HG03196 (cell line): ENCODE measurements at regions not wholly inside any gene's neighbourhood (a gene's known extent, or its start where the extent isn't known, plus 50 kb on each side); places are given as distances from the start of the nearest gene placed in this dataset.

ENCODE experiments used
- ATAC-seq: cut with Tn5 transposase; IDR thresholded peaks from one replicate; pipeline ENCODE4 v1.9.1; 2021; ENCODE audit not compliant: unreplicated experiment

DNA sequence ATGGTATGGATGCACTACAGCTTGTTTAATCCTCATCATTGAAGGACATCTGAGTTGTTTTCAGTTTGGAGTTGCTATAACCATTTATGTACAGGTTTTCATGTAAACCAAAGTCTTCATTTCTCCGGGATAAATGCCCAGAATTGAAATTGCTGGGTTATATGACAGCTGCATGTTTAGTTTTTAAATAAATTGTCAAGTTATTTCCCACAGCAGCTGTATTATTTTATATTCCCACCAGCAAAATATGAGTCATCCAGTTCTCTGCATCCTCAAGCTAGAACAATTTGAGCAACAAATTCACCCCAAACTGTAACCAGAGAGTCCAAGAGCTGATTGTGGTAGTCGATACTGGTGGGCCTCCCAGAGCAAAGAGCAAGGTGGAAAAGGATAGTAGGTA is 125.6 kb upstream of the PRNP start:
- no peak for ATAC-seq

DNA sequence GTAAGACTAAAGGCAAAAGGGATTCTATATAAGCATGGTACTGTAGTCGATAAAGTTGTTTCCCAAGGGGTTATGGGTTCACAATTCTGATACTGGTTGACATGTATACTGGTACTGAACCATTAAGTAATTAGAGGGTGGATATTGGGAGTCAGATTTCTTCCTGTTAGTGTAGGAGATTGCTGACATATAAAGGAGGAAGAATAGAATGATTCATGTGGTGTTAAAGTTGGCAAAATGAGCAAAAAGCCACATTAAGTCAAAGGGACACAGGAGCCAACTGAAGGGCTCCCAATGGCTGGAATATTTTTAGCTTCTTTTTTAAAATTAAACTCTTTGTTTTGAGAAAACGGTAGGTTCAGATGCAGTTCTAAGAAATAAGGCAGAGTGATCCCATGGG is 126.3 kb upstream of the PRNP start:
- ATAC-seq: no peak

DNA sequence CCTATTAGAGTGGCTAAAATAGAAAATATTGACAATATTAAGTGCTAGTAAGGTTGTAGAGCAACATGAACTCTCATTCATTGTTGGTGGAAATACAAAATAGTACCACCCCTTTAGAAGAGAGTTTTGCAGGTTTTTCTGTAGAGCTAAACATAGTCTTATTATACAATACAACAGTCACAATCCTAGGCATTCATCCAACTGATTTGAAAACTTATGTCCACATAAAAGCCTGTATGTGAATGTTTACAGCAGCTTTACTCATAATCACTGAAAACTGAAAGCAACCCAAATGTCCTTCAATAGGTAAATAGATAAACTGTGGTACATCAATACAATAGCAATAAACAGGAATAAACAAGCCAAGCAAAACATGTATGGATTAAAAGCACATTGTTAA is 127.2 kb upstream of the PRNP start:
- no peak for ATAC-seq

DNA sequence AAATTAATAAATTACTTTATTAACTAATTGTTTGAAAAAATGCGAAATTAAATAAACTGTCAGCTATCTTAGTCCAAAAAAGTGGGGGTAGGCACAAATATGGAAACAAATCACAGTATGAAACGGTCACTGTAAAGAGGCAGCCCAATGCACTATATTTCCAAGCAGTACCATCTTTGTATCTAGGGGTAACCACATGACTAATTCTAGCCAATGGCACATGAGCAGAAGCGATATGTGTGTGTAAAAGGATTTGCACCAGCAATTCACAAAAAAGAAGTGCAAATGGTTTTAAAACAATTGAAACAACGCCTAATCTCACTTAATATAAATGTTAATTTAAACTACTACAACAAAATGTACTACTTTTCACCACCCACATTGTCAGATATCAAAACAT is 129.5 kb upstream of the PRNP start:
- ATAC-seq: no peak

DNA sequence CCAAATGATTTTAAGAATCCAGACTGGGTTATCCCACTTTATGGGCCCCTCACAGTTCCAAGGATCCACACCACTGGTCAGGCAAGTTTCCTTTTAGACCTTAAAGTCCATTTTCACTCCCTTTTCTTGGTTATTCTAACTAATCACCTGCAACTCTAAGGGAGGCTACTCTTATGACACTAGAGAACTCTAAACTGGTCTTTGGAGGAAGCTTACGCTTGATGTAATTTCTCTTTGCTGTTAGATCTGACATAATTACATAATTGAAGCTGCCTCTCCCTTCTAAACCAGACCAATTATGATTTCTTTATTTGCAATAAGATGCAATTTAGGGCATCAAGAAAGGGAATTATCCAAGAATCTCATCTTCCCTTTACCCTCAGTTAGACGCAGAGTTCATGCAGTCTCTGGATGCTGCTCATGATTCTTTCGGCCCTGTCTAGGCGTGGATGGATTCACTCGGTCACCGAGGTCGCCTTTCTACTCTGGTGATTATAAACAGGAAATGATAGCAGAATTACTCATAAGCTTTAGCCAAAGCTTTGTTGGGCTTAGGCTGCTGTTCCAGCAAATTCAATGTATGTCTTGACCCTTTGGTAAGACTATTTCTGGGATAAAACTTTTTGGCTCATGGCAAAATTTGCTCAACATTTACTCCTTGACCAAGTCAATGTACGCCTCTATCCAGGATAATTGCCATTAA is 130.9 kb upstream of the PRNP start:
- ATAC-seq: no peak

DNA sequence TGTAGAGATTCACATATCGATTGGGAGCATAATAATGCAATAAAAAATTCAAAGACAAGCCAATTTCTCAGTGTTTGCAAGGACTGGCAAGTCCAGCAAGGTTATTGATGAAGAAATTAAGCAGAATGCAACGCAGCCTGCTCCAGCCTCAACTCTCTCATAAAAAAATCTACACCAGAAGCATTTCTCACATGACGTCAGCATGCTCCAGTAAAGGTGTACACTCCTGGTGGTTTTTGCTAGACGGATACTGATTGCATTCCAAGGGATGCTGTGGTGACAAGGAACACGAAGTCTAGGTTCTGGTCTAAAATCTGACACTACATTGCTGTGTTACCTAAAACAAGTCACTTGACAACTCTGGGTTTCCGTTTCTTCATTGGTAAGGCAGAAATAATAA is 131.9 kb upstream of the PRNP start:
- ATAC-seq: no peak

DNA sequence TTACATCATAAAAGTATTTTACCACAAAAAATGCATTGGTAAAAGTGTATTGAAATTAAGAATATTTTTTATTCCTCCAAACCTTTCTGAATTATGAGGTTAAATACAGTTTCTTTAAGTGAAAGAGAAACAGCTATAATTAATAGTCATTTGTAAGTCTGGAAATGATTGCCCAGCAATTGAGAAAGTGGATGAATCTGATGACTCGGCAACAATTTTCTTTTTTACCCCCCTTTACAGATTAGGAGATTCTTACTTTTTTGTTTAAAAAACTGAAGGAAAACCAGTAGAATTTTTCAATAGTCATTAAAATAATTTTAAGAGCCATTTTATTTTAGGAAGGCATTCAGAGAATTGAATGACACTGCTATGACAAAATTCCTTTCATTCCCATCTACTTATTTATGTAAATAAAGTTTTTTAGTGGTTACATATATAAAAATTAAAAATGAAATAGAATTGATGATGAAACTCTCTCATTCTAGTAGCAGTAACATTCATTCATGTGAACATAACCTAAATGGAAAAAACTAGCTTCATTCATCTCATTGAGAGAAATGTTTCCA is 134.1 kb upstream of the PRNP start:
- ATAC-seq: no peak

DNA sequence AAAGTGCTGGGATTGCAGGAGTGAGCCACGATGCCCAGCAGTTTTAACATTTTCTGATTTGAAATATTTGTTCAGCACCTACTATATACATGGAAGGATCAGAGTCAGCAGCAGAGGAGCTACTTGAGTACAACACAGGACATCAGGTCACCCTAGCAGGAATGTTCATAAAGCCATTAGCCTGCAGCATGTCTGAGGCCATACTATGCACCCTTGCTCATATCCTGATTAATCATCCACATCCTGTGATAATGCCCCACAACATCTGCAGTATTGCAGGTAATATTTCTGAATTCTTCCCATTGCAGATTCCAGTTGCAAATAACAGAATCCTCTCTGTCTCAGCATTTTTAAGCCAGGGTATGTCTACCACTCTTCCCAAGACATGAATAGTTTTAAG is 135.5 kb upstream of the PRNP start:
- ATAC-seq: no peak

DNA sequence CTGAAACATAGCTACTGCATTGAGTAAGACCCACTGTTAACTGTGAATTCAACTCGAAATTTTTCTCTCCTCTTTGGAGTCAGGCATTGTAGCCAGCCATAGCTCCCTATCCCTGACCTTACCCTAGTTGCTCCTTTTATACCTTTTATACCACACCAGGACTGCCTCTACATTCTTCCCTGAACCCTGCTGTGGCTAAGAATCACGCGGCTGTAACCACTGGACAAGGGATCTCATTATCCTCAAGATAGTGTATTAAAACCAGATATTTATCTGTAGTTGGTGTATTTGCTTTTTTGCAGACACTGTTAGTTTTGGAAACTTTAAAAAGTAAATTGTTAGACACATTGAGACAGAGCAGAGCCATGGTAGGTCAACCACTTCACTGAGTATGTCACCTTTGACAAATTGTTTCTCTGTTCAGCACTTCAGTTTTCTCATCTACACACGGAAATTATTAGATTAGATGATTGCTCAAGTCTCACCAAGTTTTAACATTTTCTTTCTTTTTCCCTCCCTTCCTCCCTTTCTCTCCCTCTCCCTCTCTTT is 136.5 kb upstream of the PRNP start:
- ATAC-seq: no peak

DNA sequence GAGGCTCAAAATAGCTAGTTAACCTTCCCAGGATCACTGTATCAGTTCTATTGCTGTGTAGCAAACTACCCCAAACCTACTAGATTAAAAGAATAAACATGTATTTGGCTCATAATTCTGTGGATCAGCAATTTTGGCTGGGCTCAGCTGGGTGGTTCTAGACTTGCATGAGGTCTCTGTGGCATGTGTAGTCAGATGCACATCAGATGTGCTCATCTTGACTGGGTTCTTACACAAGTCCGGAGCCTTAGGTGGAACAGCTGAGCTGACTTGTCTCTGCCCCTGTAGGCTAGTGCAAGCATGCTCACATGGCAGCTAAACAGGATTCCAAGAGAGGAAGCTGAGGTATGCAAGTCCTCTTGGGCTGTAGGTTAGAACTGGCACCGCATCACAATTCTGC is 137.7 kb upstream of the PRNP start:
- no peak for ATAC-seq

DNA sequence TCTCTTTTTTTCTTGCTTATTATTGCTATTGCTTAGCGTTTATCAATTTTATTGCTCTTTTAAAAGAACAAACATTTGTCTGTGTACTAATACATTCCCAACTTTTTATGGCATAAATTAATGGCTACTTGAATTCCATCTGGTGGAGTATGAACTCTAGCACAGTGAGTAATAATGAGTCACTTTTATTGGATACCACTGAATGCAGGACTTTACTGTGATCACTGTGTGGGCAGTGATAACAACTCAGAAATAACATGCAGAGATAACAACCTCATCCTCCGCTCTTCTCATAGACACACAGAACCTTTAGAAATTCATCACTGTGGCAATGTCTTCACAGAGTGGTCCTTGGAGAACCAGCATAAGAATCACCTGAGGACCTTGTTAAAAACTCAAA is 139.5 kb upstream of the PRNP start:
- ATAC-seq: no peak

DNA sequence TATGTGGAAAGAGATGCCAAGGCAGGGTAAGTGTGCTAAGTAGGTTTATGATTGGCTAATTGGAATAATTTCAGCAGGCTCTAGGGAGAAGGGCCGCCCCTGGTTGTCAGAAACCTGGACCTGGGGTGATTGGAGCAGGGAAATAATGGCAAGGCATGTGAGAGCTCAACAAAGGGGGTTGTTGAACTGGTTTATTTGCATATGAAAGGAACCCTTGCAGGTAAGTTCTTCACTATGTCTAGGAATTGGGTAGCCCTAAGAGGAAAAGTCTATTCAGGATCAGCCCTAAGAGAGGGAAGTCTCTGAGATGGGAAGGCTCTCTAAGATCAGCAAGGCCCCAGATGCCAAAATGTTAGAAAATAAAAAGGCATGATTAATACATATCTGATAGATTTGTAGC is 139.9 kb upstream of the PRNP start:
- no peak for ATAC-seq

DNA sequence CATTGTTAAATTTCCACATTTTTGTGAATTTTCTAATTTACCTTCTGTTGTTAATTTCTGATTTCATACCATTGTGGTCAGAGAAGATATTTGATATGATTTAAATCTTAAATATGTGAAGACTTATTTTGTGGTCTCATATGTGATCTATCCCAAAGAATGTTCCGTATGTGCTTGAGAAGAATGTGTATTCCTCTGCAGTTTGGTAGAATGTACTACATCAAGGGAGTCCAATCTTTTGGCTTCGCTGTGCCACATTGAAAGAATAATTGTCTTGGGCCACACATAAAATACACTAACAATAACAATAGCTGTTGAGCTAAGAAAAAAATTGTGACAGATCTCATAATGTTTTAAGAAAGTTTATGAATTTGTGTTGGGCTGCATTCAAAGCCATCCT is 140.7 kb upstream of the PRNP start:
- ATAC-seq: no peak

DNA sequence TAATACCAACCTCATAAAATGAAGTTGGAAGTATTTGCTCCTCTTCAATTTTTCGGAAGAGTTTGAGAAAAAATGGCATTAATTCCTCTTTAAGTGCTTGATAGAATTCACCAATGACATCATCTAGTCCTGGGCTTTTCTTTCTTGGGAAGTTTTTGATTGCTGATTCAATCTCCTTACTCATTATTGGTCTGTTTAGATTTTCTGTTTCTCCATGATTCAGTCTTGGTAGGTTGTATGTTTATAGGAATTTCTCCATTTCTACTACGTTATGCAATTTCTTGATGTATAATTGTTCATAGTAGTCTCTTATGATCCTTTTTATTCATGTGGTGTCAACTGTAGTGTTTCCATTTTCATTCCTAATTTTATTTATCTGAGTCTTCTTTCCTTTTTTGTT is 141.5 kb upstream of the PRNP start:
- ATAC-seq: no peak

DNA sequence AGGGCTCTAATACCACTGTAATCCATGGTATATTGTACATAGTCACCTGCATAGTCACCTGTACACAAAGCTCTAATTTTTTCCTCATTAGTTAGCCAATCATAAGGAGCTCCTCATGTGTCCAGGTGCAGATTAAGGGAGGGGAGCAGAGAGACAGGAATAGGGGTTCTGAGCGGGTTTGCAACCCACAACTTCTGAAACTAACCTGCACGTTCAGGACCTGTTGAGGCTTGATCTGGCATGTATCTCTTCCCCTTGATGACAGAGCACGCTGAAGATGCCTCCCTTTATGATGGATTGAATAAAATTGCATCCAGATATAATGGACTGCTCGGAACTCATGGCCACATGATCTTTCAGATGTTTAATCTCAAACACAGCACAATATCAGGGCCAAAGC is 144.0 kb upstream of the PRNP start:
- no peak for ATAC-seq

DNA sequence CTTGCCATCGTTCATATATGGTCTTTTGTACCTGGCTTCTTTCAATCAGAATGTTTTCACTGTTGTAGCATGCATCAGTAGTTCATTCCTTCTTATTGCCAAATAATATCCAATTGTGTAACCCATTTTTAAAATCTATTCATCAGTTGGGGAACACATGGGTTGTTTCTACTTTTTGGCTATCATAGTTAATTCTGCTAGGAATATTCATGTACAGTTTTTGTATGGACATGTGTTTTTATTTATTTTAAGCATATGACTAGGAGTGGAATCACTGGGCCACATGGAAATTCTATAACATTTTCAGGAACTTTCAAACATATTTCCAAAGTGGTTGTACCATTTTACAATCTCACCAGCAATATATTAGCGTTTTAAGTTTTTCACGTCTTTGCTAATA is 151.9 kb upstream of the PRNP start:
- ATAC-seq: no peak

DNA sequence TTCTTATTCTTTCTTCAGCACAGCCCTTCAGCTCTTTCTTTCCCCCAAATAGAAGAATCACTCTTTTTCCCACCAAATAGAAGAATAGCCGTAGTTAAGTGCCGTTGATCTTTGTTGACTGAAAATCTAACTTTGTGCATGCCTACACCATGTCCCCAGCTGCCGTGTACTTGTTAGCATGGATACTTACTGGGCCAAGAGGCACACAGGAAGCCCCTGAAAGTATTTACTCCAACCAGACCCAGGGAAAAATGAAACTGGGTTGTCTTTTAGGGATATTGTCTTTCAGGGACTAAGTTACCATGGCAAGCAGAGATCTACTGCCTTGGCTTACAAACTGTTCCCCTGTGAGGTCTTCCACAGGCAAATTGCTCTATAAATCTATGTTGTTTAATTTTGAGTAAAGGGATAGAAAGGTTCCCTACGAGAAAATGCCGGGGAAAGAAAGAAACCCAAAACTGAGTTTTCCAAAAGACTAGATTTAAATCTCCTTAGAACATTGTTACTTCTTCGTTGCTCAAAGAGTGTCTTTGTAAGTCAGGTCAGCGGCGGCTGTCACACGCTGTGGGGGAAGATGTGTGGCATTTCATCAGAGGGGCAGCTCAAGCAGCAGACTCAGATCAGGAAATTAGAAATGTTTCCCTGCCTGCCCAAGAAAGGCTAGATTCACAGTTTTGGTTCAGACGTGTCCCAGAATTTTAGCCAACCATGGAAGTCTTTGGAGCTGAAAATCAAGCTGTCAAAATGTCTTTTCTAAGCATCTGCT is 152.7 kb upstream of the PRNP start:
- ATAC-seq: no peak

DNA sequence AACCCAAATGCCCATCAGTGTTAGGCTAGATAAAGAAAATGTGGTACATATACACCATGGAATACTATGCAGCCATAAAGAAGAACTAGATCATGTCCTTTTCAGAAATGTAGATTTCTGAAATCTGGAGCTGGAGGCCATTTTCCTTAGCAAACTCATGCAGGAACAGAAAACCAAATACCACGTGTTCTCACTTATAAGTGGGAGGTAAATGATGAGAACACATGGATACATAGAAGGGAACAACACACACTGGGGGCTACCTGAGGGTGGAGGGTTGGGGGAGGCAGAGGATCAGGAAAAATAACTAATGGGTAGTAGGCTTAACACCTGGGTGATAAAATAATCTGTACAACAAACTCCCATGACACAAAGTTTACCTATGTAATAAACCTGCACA is 153.5 kb upstream of the PRNP start:
- ATAC-seq: no peak

DNA sequence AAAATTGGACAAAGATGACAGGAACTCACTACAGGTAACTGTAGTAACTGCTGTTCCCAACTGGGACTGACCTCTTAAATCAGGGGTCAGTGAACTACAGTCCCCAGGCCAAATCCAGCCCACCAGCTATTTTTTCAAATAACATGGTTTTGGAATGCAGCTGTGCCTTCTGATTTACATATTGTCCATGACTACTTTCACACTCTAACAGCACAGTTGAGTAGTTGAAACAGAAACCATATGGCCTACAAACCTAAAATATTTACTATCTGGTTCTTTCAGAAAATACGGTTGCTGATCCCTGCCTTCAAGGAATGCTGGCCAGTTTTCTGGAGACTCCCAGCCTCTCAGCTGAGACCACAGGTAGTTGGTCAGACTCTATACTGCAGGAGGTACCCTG is 161.5 kb upstream of the PRNP start:
- no peak for ATAC-seq

DNA sequence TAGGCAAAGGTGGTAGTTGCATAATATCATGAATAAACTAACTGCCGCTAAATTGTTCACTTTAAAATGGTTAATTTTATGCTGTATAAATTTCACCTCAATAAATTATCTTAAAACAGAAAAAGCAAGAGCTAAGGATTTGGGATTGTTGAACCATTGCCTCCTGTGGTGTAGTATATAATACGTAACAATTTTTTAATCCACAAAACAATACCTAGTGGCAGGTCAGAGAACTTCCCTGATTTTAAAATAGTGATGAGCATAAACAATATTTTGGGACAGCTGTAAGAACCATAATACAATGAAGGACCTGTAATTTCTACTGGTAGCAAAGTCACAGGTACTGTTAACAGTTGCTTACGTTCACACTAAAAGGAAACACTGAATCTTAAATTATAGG is 161.9 kb upstream of the PRNP start:
- no peak for ATAC-seq

DNA sequence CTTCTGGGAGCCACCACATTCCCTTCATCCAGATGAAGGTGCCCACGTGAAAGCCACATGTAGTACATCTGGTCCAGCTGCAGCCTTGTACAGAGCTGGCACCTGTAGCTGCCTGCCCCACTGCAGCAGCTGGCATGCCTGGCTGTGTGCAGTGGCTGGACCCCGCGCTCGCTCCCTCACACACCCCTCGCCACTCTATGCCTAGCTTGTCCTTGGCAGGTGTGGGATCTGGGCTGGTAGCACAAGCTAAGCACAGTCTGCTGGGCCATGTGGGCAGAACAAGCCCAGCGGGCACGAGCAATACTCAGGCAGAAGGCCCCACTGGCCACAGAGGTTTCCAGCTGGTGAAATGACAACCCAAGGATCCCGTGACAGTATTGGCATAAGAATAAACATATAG is 163.9 kb upstream of the PRNP start:
- ATAC-seq: no peak
